IMR-90 (cell line): ENCODE measurements at regions not wholly inside any gene's neighbourhood (a gene's known extent, or its start where the extent isn't known, plus 50 kb on each side); places are given as distances from the start of the nearest gene placed in this dataset.

Experiments
- MAFK ChIP-seq: IDR thresholded peaks from 2 replicates; pipeline ENCODE4 v1.6.1; 2012; ENCODE audit warnings: low read depth, low read length, improper control_type of control experiment
- MAZ ChIP-seq: IDR thresholded peaks from 2 replicates; pipeline ENCODE4 v1.6.1; 2012; ENCODE audit warnings: low read depth, mild to moderate bottlenecking, low read length, improper control_type of control experiment, moderate library complexity, borderline replicate concordance
- POLR2A ChIP-seq: IDR thresholded peaks from 2 replicates; pipeline ENCODE4 v1.6.1; 2012; ENCODE audit warnings: mild to moderate bottlenecking, low read depth, low read length
- RAD21 ChIP-seq: IDR thresholded peaks from 2 replicates; pipeline ENCODE4 v1.6.1; 2012; ENCODE audit warnings: low read length, improper control_type of control experiment
- RCOR1 ChIP-seq: IDR thresholded peaks from 2 replicates; pipeline ENCODE4 v1.6.1; 2012; ENCODE audit warnings: mild to moderate bottlenecking, low read length, improper control_type of control experiment; ENCODE audit not compliant: insufficient replicate concordance
- SMC3 ChIP-seq: fragments of 150-350 bp; IDR thresholded peaks from 2 replicates; pipeline ENCODE4 v1.6.1; 2016; ENCODE audit warnings: low read depth, mild to moderate bottlenecking, antibody characterized with exemption, low read length, moderate library complexity
- TF ChIP-seq, protein P1 (sequence below): conservative IDR thresholded peaks from 2 replicates; pipeline ENCODE4 v1.5.1; 2012; ENCODE audit warnings: mild to moderate bottlenecking, low read depth, low read length, improper control_type of control experiment

DNA sequence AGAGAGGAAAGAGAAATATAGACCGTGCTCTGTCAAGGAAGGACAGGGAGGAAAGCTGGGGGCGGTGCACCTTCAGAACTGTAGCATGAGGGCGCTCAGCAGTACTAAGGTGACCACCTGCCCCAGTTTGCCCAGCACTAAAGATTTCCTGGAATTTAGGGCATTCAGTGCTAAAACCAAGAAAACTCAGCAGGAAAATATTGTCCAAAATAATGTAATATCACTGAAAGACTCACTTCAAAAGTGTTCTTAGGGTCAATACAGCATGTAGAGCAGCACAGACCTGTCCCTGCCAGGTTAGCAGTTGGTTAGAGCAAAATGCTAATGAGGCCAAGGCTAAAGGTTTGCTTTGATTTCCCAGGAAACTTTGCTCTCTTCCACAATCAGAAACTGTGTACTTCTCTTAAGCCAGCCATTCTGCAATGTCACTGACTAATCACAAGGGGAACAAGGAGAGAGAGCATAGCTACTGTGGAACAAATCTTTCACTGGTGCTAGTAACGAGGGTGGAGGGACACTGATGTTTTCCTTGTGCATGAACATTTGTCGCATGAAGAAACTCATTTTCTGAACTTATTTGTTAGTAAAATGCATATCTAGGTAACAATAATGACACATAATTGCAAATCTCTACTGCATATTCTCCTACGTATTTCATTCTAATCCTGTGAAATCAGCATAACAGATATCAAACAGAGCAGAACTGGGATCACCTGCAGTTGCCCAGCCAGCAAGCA is 53.0 kb upstream of the GRAMD2B start:
- TF ChIP-seq, protein P1, sequence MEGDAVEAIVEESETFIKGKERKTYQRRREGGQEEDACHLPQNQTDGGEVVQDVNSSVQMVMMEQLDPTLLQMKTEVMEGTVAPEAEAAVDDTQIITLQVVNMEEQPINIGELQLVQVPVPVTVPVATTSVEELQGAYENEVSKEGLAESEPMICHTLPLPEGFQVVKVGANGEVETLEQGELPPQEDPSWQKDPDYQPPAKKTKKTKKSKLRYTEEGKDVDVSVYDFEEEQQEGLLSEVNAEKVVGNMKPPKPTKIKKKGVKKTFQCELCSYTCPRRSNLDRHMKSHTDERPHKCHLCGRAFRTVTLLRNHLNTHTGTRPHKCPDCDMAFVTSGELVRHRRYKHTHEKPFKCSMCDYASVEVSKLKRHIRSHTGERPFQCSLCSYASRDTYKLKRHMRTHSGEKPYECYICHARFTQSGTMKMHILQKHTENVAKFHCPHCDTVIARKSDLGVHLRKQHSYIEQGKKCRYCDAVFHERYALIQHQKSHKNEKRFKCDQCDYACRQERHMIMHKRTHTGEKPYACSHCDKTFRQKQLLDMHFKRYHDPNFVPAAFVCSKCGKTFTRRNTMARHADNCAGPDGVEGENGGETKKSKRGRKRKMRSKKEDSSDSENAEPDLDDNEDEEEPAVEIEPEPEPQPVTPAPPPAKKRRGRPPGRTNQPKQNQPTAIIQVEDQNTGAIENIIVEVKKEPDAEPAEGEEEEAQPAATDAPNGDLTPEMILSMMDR: 0 out of 2 replicates have a peak, but pooled peaks have one; percentile 8
- no peak for TF ChIP-seq POLR2A
- TF ChIP-seq MAZ: no peak
- TF ChIP-seq SMC3: no peak
- TF ChIP-seq MAFK: no peak
- TF ChIP-seq RAD21: no peak
- TF ChIP-seq RCOR1: no peak
